Sigmoid colon (tissue), 3 donors: ENCODE measurements at regions not wholly inside any gene's neighbourhood (a gene's known extent, or its start where the extent isn't known, plus 50 kb on each side); places are given as distances from the start of the nearest gene placed in this dataset.

ENCODE experiments used
- CTCF ChIP-seq, 4 experiments: fragments of 450-650 bp in 3 of 4; fragments of 200-600 bp in 1 of 4; IDR thresholded peaks; one replicate each; pipeline ENCODE4 v1.5.1; 2016 to 2019; ENCODE audit warnings: antibody characterized with exemption in 4 of 4, mild to moderate bottlenecking in 3 of 4, moderate library complexity in 2 of 4
- POLR2A ChIP-seq, 2 donors: fragments of 450-650 bp; IDR thresholded peaks; one replicate each; pipeline ENCODE4 v1.6.1; 2016; ENCODE audit warnings: antibody characterized with exemption in 2 of 2, mild to moderate bottlenecking in 2 of 2, moderate library complexity in 2 of 2

- no peak for TF ChIP-seq CTCF (IDR thresholded peaks at IDR 0.05)
- no peak for TF ChIP-seq POLR2A (IDR thresholded peaks at IDR 0.05)
These were observed 670.5 kb upstream of the IMPG1 start for GRCh38 chr6:76742919-76743318.
